Body of pancreas (tissue), 4 donors: ENCODE measurements at regions not wholly inside any gene's neighbourhood (a gene's known extent, or its start where the extent isn't known, plus 50 kb on each side); places are given as distances from the start of the nearest gene placed in this dataset.

Experiments used
- CTCF ChIP-seq, 7 experiments: fragments of 450-650 bp in 4 of 7; fragments of 200-600 bp in 3 of 7; sonication (generic) in 3 of 7; IDR thresholded peaks; one replicate each; pipeline ENCODE4 v1.5.1; 2016 to 2019; ENCODE audit warnings: antibody characterized with exemption in 7 of 7
- POLR2A ChIP-seq, 3 donors: fragments of 450-650 bp; IDR thresholded peaks; one replicate each; pipeline ENCODE4 v1.6.1; 2016; ENCODE audit warnings: antibody characterized with exemption in 3 of 3, mild to moderate bottlenecking in 2 of 3

GRCh38 chr6:94721459-94721858 lies 855.9 kb upstream of the MANEA start:
- TF ChIP-seq CTCF (IDR thresholded peaks at IDR 0.05): no peak
- TF ChIP-seq POLR2A (IDR thresholded peaks at IDR 0.05): no peak
